GM23338 (cell line): ENCODE measurements at regions not wholly inside any gene's neighbourhood (a gene's known extent, or its start where the extent isn't known, plus 50 kb on each side); places are given as distances from the start of the nearest gene placed in this dataset.

Source experiments
- ATAC-seq: fragments of 200-7000 bp; cut with Tn5 transposase; 3 replicates; pipeline ENCODE4 v1.9.1; 2020
- DNase-seq: peaks from one replicate; pipeline ENCODE4 v3.0.0-alpha.2; 2015; ENCODE audit warnings: low spot score
- H2AFZ ChIP-seq: fragments of 200-600 bp; sonication (generic); 2 replicates; pipeline ENCODE4 v1.8.0; 2016; ENCODE audit warnings: antibody characterized with exemption, mild to moderate bottlenecking, moderate library complexity
- H3F3A ChIP-seq: fragments of 200-600 bp; sonication (generic); replicated peaks from 2 replicates; pipeline ENCODE4 v1.8.0; 2017; ENCODE audit warnings: antibody characterized with exemption, mixed run types, low read depth
- H3K27ac ChIP-seq: fragments of 200-600 bp; sonication (generic); 2 replicates; pipeline ENCODE4 v1.6.1; 2016; ENCODE audit warnings: low read depth
- H3K27me3 ChIP-seq: fragments of 200-600 bp; sonication (generic); 2 replicates; pipeline ENCODE4 v1.8.0; 2016; ENCODE audit warnings: mild to moderate bottlenecking, mixed run types, moderate library complexity; ENCODE audit not compliant: insufficient read depth
- H3K36me3 ChIP-seq: fragments of 200-600 bp; sonication (generic); 2 replicates; pipeline ENCODE4 v1.8.0; 2016; ENCODE audit warnings: mild to moderate bottlenecking; ENCODE audit not compliant: insufficient read depth
- H3K4me1 ChIP-seq: fragments of 200-600 bp; sonication (generic); 2 replicates; pipeline ENCODE4 v1.8.0; 2016; ENCODE audit warnings: mild to moderate bottlenecking, moderate library complexity; ENCODE audit not compliant: insufficient read depth
- H3K4me2 ChIP-seq: fragments of 200-600 bp; sonication (generic); 2 replicates; pipeline ENCODE4 v1.7.1; 2017; ENCODE audit warnings: mixed run types
- H3K4me3 ChIP-seq: fragments of 200-600 bp; sonication (generic); 2 replicates; pipeline ENCODE4 v1.6.1; 2016; ENCODE audit warnings: mixed run types
- H3K79me2 ChIP-seq: fragments of 200-600 bp; sonication (generic); replicated peaks from 2 replicates; pipeline ENCODE4 v1.8.0; 2017; ENCODE audit warnings: mild to moderate bottlenecking; ENCODE audit not compliant: insufficient read depth
- H3K9me2 ChIP-seq: fragments of 200-600 bp; sonication (generic); 2 replicates; pipeline ENCODE4 v1.8.0; 2017; ENCODE audit not compliant: insufficient read depth
- H4K20me1 ChIP-seq: fragments of 200-600 bp; sonication (generic); replicated peaks from 2 replicates; pipeline ENCODE4 v1.8.0; 2017; ENCODE audit warnings: mild to moderate bottlenecking; ENCODE audit not compliant: insufficient read depth
- H3K27ac Mint-ChIP-seq: 2 replicates; pipeline ENCODE4 v1.8.0; 2020; ENCODE audit warnings: inconsistent platforms, mild to moderate bottlenecking, moderate library complexity, mixed read lengths
- H3K27me3 Mint-ChIP-seq: 3 replicates; pipeline ENCODE4 v1.8.0; 2022; ENCODE audit warnings: low read depth, mild to moderate bottlenecking, moderate library complexity, mixed read lengths, inconsistent platforms; ENCODE audit not compliant: insufficient read depth, poor library complexity
- H3K36me3 Mint-ChIP-seq: 3 replicates; pipeline ENCODE4 v1.8.0; 2021; ENCODE audit warnings: low read depth, mild to moderate bottlenecking, inconsistent platforms, moderate library complexity, mixed read lengths
- H3K4me1 Mint-ChIP-seq: 3 replicates; pipeline ENCODE4 v1.8.0; 2020; ENCODE audit warnings: mild to moderate bottlenecking, inconsistent platforms, mixed read lengths
- H3K4me3 Mint-ChIP-seq: 3 replicates; pipeline ENCODE4 v1.8.0; 2021; ENCODE audit warnings: moderate library complexity, mild to moderate bottlenecking, inconsistent platforms, mixed read lengths
- H3K9me3 Mint-ChIP-seq: 3 replicates; pipeline ENCODE4 v1.8.0; 2020; ENCODE audit warnings: moderate library complexity, mild to moderate bottlenecking, inconsistent platforms, mixed read lengths
- CREB1 ChIP-seq: fragments of 250-450 bp; sonication (Bioruptor Pico); IDR thresholded peaks from 2 replicates; pipeline ENCODE4 v1.5.0; 2020; ENCODE audit warnings: low read depth, mild to moderate bottlenecking, moderate library complexity
- CTCF ChIP-seq, 2 experiments: fragments of 200-600 bp in 1 of 2; sonication (generic) in 1 of 2; conservative IDR thresholded peaks; 2 replicates each; pipeline versions ENCODE4 v1.5.1 to v1.6.1; 2016 to 2017; ENCODE audit warnings: antibody characterized with exemption in 2 of 2, low read depth in 2 of 2, mild to moderate bottlenecking in 2 of 2, moderate library complexity in 1 of 2
- ETS1 ChIP-seq: IDR thresholded peaks from 2 replicates; pipeline ENCODE4 v1.6.1; 2016; ENCODE audit warnings: antibody characterized with exemption
- EZH2 ChIP-seq: fragments of 200-600 bp; sonication (generic); IDR thresholded peaks from one replicate; pipeline ENCODE4 v1.8.0; 2017; ENCODE audit warnings: antibody characterized with exemption, mild to moderate bottlenecking, low read depth; ENCODE audit not compliant: unreplicated experiment
- EZH2phosphoT487 ChIP-seq: fragments of 200-600 bp; sonication (generic); IDR thresholded peaks from one replicate; pipeline ENCODE4 v1.8.1; 2018; ENCODE audit warnings: antibody characterized with exemption; ENCODE audit not compliant: unreplicated experiment
- JUNB ChIP-seq: IDR thresholded peaks from one replicate; pipeline ENCODE4 v1.6.1; 2016; ENCODE audit warnings: antibody characterized with exemption; ENCODE audit not compliant: unreplicated experiment
- NANOG ChIP-seq: IDR thresholded peaks from 2 replicates; pipeline ENCODE4 v1.6.1; 2016; ENCODE audit warnings: antibody characterized with exemption, borderline replicate concordance
- POLR2AphosphoS5 ChIP-seq: IDR thresholded peaks from 2 replicates; pipeline ENCODE4 v1.6.1; 2016; ENCODE audit warnings: antibody characterized with exemption, low read depth
- REST ChIP-seq: IDR thresholded peaks from one replicate; pipeline ENCODE4 v1.6.1; 2018; ENCODE audit warnings: antibody characterized with exemption; ENCODE audit not compliant: unreplicated experiment
- STAT1 ChIP-seq: IDR thresholded peaks from one replicate; pipeline ENCODE4 v1.6.1; 2016; ENCODE audit warnings: antibody characterized with exemption; ENCODE audit not compliant: unreplicated experiment
- ZNF114 ChIP-seq: fragments of 250-450 bp; sonication (Bioruptor Pico); IDR thresholded peaks from 2 replicates; pipeline ENCODE4 v1.5.0; 2020; ENCODE audit warnings: mild to moderate bottlenecking, moderate library complexity
- ZNF331 ChIP-seq: fragments of 250-450 bp; sonication (Bioruptor Pico); IDR thresholded peaks from 2 replicates; pipeline ENCODE4 v1.5.0; 2020; ENCODE audit warnings: low read depth, mild to moderate bottlenecking, moderate library complexity
- ZNF462 ChIP-seq: fragments of 250-450 bp; sonication (Bioruptor Pico); IDR thresholded peaks from 2 replicates; pipeline ENCODE4 v1.5.0; 2020; ENCODE audit warnings: mild to moderate bottlenecking, moderate library complexity

GRCh38 chr4:154960476-154960875, 179.4 kb downstream of the RBM46 start:
- ATAC-seq (no peak), DNase-seq (no peak)
- Mint-ChIP-seq H3K9me3 (peaks cover 12% of the 10 kb centered on the region; the same call in 2 of the 3 replicates), H3K27ac (no peak overlapping the region), H3K36me3 (no peaks in the 10 kb centered on the region), H3K4me1 (no peaks in the 10 kb centered on the region), H3K27me3 (no peaks in the 10 kb centered on the region), H3K4me3 (no peak overlapping the region)
- Histone ChIP-seq H2AFZ (no peak overlapping the region), H4K20me1 (no peaks in the 10 kb centered on the region), H3K4me2 (no peak overlapping the region), H3K36me3 (no peaks in the 10 kb centered on the region), H3F3A (no peaks in the 10 kb centered on the region), H3K27ac (no peak overlapping the region), H3K4me3 (no peak overlapping the region), H3K4me1 (no peaks in the 10 kb centered on the region), H3K27me3 (no peaks in the 10 kb centered on the region), H3K79me2 (no peaks in the 10 kb centered on the region), H3K9me2 (no peaks in the 10 kb centered on the region)
- TF ChIP-seq CTCF (conservative IDR thresholded peaks at IDR 0.05; ENCODE audit: low read depth in 2 of 2) (no peak), JUNB (no peak), ZNF331 (CRISPR knock-in tag) (no peak), REST (no peak), POLR2AphosphoS5 (no peak), ETS1 (no peak), STAT1 (no peak), EZH2 (no peak), NANOG (no peak), EZH2phosphoT487 (no peak), ZNF462 (CRISPR knock-in tag) (no peak), ZNF114 (CRISPR knock-in tag) (no peak), CREB1 (CRISPR knock-in tag) (no peak)
